ENCODE measurements at regions not wholly inside any gene's neighbourhood (a gene's known extent, or its start where the extent isn't known, plus 50 kb on each side); places are given as distances from the start of the nearest gene placed in this dataset.

DNA sequence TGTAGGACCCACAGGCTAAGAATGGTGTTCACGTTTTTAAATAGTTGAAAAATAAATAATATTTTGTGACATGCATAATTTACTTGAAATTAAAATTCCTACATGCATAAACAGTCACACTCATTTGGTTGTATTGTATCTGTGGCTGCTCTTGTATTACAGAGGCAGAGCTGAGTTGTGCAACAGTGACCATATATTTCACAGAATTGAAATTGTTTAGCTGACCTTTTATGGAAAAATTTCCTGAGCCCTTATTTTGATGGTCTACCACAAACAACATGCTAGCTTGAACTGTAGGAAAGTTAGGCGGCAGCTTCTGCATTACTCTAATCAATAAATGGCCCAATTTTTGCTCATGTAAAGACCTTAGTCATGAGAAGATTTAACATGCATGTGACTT, 633.4 kb upstream of the AADAT start:
- ChIA-PET CTCF (no interaction called here), POLR2A (interaction anchor here (0.6 kb wide), 1 partner anchor 1510 kb away, joined by 5 read pairs; no protein-coding TSS in a partner anchor)
- DNase-seq (ENCODE audit: low spot score) (no peak), ATAC-seq (no peak)
- H3K9me3 Mint-ChIP-seq, result peaks cover 12% of the 10 kb centered on the region
- H3K36me3 Mint-ChIP-seq, result 0 out of 2 replicates have a peak, but pooled peaks cover 7% of the 10 kb centered on the region
- no peak overlapping the region for H3K4me3 Mint-ChIP-seq
- no peak overlapping the region for H3K27ac Mint-ChIP-seq
- TF ChIP-seq, protein P1, sequence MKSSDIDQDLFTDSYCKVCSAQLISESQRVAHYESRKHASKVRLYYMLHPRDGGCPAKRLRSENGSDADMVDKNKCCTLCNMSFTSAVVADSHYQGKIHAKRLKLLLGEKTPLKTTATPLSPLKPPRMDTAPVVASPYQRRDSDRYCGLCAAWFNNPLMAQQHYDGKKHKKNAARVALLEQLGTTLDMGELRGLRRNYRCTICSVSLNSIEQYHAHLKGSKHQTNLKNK (CRISPR knock-in tag; IDR thresholded peaks at IDR 0.05), result no peak
- TF ChIP-seq, protein P2, sequence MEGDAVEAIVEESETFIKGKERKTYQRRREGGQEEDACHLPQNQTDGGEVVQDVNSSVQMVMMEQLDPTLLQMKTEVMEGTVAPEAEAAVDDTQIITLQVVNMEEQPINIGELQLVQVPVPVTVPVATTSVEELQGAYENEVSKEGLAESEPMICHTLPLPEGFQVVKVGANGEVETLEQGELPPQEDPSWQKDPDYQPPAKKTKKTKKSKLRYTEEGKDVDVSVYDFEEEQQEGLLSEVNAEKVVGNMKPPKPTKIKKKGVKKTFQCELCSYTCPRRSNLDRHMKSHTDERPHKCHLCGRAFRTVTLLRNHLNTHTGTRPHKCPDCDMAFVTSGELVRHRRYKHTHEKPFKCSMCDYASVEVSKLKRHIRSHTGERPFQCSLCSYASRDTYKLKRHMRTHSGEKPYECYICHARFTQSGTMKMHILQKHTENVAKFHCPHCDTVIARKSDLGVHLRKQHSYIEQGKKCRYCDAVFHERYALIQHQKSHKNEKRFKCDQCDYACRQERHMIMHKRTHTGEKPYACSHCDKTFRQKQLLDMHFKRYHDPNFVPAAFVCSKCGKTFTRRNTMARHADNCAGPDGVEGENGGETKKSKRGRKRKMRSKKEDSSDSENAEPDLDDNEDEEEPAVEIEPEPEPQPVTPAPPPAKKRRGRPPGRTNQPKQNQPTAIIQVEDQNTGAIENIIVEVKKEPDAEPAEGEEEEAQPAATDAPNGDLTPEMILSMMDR (IDR thresholded peaks at IDR 0.05), result no peak
- H3K4me1 Mint-ChIP-seq, result no peaks in the 10 kb centered on the region
- H3K27me3 Mint-ChIP-seq (ENCODE audit: low read depth), result no peaks in the 10 kb centered on the region

DNA sequence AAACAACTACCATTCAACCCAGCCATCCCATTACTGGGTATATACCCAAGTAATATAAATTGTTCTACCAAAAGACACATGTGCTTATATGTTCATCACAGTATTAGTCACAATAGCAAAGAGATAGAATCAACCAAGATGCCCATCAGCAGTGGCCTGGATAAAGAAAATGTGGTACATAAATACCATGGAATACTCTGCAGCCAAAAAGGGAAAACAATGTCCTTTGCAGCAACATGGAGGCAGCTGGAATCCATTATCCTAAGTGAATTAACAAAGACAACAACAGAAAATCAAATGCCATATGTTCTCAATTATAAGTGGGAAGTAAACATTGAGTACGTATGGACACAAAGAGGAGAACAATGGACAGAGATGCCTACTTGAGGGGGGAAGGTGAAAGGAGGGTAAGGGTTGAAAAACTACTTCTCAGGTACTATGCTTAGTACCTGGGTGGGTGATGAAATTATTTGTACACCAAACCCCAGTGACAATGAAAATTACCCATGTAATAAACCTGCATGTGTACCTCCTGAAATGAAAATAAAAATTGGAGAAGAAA, 632.1 kb upstream of the AADAT start:
- POLR2A ChIA-PET, result no interaction called here
- no peaks in the 10 kb centered on the region for H3K4me1 Mint-ChIP-seq
- DNase-seq (ENCODE audit: low spot score) (no peak), ATAC-seq (no peak)
- peaks cover 12% of the 10 kb centered on the region for H3K9me3 Mint-ChIP-seq
- H3K27me3 Mint-ChIP-seq (ENCODE audit: low read depth), result no peaks in the 10 kb centered on the region
- CTCF ChIA-PET, result no interaction called here
- H3K36me3 Mint-ChIP-seq, result 0 out of 2 replicates have a peak, but pooled peaks cover 7% of the 10 kb centered on the region
- no peak overlapping the region for H3K27ac Mint-ChIP-seq
- H3K4me3 Mint-ChIP-seq, result no peak overlapping the region
- TF ChIP-seq, protein P3, sequence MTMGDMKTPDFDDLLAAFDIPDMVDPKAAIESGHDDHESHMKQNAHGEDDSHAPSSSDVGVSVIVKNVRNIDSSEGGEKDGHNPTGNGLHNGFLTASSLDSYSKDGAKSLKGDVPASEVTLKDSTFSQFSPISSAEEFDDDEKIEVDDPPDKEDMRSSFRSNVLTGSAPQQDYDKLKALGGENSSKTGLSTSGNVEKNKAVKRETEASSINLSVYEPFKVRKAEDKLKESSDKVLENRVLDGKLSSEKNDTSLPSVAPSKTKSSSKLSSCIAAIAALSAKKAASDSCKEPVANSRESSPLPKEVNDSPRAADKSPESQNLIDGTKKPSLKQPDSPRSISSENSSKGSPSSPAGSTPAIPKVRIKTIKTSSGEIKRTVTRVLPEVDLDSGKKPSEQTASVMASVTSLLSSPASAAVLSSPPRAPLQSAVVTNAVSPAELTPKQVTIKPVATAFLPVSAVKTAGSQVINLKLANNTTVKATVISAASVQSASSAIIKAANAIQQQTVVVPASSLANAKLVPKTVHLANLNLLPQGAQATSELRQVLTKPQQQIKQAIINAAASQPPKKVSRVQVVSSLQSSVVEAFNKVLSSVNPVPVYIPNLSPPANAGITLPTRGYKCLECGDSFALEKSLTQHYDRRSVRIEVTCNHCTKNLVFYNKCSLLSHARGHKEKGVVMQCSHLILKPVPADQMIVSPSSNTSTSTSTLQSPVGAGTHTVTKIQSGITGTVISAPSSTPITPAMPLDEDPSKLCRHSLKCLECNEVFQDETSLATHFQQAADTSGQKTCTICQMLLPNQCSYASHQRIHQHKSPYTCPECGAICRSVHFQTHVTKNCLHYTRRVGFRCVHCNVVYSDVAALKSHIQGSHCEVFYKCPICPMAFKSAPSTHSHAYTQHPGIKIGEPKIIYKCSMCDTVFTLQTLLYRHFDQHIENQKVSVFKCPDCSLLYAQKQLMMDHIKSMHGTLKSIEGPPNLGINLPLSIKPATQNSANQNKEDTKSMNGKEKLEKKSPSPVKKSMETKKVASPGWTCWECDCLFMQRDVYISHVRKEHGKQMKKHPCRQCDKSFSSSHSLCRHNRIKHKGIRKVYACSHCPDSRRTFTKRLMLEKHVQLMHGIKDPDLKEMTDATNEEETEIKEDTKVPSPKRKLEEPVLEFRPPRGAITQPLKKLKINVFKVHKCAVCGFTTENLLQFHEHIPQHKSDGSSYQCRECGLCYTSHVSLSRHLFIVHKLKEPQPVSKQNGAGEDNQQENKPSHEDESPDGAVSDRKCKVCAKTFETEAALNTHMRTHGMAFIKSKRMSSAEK (CRISPR knock-in tag; IDR thresholded peaks at IDR 0.05; ENCODE audit: borderline replicate concordance), result no peak
- no peak for TF ChIP-seq RORB (CRISPR knock-in tag; IDR thresholded peaks at IDR 0.05)
- TF ChIP-seq SMAD3 (CRISPR knock-in tag; IDR thresholded peaks at IDR 0.05; ENCODE audit: borderline replicate concordance), result no peak
- no peak for TF ChIP-seq GABPB1 (CRISPR knock-in tag; IDR thresholded peaks at IDR 0.05)
- TF ChIP-seq ELF4 (CRISPR knock-in tag; IDR thresholded peaks at IDR 0.05; ENCODE audit: low read depth), result no peak
- TF ChIP-seq, protein P4, sequence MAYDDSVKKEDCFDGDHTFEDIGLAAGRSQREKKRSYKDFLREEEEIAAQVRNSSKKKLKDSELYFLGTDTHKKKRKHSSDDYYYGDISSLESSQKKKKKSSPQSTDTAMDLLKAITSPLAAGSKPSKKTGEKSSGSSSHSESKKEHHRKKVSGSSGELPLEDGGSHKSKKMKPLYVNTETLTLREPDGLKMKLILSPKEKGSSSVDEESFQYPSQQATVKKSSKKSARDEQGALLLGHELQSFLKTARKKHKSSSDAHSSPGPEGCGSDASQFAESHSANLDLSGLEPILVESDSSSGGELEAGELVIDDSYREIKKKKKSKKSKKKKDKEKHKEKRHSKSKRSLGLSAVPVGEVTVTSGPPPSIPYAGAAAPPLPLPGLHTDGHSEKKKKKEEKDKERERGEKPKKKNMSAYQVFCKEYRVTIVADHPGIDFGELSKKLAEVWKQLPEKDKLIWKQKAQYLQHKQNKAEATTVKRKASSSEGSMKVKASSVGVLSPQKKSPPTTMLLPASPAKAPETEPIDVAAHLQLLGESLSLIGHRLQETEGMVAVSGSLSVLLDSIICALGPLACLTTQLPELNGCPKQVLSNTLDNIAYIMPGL (CRISPR knock-in tag; IDR thresholded peaks at IDR 0.05), result no peak
- no peak for TF ChIP-seq ZNF671 (CRISPR knock-in tag; IDR thresholded peaks at IDR 0.05)
- TF ChIP-seq NR1H2 (CRISPR knock-in tag; IDR thresholded peaks at IDR 0.05), result no peak
- no peak for TF ChIP-seq ESRRA (CRISPR knock-in tag; IDR thresholded peaks at IDR 0.05; ENCODE audit: borderline replicate concordance)
- TF ChIP-seq, protein P5, sequence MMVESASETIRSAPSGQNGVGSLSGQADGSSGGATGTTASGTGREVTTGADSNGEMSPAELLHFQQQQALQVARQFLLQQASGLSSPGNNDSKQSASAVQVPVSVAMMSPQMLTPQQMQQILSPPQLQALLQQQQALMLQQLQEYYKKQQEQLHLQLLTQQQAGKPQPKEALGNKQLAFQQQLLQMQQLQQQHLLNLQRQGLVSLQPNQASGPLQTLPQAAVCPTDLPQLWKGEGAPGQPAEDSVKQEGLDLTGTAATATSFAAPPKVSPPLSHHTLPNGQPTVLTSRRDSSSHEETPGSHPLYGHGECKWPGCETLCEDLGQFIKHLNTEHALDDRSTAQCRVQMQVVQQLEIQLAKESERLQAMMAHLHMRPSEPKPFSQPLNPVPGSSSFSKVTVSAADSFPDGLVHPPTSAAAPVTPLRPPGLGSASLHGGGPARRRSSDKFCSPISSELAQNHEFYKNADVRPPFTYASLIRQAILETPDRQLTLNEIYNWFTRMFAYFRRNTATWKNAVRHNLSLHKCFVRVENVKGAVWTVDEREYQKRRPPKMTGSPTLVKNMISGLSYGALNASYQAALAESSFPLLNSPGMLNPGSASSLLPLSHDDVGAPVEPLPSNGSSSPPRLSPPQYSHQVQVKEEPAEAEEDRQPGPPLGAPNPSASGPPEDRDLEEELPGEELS (CRISPR knock-in tag; IDR thresholded peaks at IDR 0.05), result no peak
- TF ChIP-seq, protein P6, sequence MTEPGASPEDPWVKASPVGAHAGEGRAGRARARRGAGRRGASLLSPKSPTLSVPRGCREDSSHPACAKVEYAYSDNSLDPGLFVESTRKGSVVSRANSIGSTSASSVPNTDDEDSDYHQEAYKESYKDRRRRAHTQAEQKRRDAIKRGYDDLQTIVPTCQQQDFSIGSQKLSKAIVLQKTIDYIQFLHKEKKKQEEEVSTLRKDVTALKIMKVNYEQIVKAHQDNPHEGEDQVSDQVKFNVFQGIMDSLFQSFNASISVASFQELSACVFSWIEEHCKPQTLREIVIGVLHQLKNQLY (CRISPR knock-in tag; IDR thresholded peaks at IDR 0.05), result no peak
- TF ChIP-seq, protein P1 (CRISPR knock-in tag; IDR thresholded peaks at IDR 0.05), result no peak
- no peak for TF ChIP-seq PRRX2 (CRISPR knock-in tag; IDR thresholded peaks at IDR 0.05)
- no peak for TF ChIP-seq SMAD4 (CRISPR knock-in tag; IDR thresholded peaks at IDR 0.05)
- TF ChIP-seq, protein P7, sequence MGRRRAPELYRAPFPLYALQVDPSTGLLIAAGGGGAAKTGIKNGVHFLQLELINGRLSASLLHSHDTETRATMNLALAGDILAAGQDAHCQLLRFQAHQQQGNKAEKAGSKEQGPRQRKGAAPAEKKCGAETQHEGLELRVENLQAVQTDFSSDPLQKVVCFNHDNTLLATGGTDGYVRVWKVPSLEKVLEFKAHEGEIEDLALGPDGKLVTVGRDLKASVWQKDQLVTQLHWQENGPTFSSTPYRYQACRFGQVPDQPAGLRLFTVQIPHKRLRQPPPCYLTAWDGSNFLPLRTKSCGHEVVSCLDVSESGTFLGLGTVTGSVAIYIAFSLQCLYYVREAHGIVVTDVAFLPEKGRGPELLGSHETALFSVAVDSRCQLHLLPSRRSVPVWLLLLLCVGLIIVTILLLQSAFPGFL (CRISPR knock-in tag; IDR thresholded peaks at IDR 0.05; ENCODE audit: borderline replicate concordance), result no peak
- TF ChIP-seq CREB1 (CRISPR knock-in tag; IDR thresholded peaks at IDR 0.05), result no peak
- no peak for TF ChIP-seq FOXP1 (CRISPR knock-in tag; IDR thresholded peaks at IDR 0.05; ENCODE audit: borderline replicate concordance)
